Endothelial cell of umbilical vein (primary cell): ENCODE measurements at regions not wholly inside any gene's neighbourhood (a gene's known extent, or its start where the extent isn't known, plus 50 kb on each side); places are given as distances from the start of the nearest gene placed in this dataset.

ENCODE experiments used
- BruUV-seq: library from RNA; stranded (reverse); fragments of 400-500 nt; replicated peaks from 2 replicates; lab custom pipeline; 2021; lab: Mats Ljungman, UMichigan
- CTCF ChIA-PET: fragments of 300-600, 350-600 bp; sonication (Branson Sonifier 250); formaldehyde crosslinking; loops from one replicate; lab custom pipeline; 2021; ENCODE audit warnings: antibody characterized with exemption, inconsistent platforms; lab: Charles Lee
- POLR2A ChIA-PET: fragments of 300-600, 350-600 bp; sonication (Branson Sonifier 250); formaldehyde crosslinking; loops from one replicate; lab custom pipeline; 2021; ENCODE audit warnings: antibody characterized with exemption, inconsistent platforms; lab: Charles Lee
- DNase-seq: peaks from one replicate; pipeline ENCODE4 v3.0.0-alpha.2; 2011; ENCODE audit warnings: low read depth, low spot score
- FAIRE-seq: peaks from 2 replicates; lab custom pipeline; 2011; peaks lifted over from hg19 to GRCh38; lab: Jason Lieb, UNC
- H2AFZ ChIP-seq: 2 replicates; pipeline ENCODE4 v1.6.0; 2012; ENCODE audit warnings: low read depth, low read length, control low read depth, inconsistent platforms
- H3K27ac ChIP-seq: 2 replicates; pipeline ENCODE4 v1.5.1; 2011; ENCODE audit warnings: low read depth, mild to moderate bottlenecking, control low read depth, low read length, moderate library complexity; ENCODE audit not compliant: insufficient read depth
- H3K27me3 ChIP-seq, 2 experiments: 2 replicates each; pipeline versions ENCODE4 v1.6.0 to v1.6.1; 2011; ENCODE audit warnings: low read length in 2 of 2, mixed read lengths in 1 of 2; ENCODE audit not compliant: control insufficient read depth in 2 of 2, insufficient read depth in 2 of 2
- H3K36me3 ChIP-seq, 2 experiments: 2 replicates in 1 of 2; 3 replicates in 1 of 2; pipeline ENCODE4 v1.5.1; 2011; ENCODE audit warnings: low read length in 2 of 2, mild to moderate bottlenecking in 1 of 2, moderate library complexity in 1 of 2; ENCODE audit not compliant: control insufficient read depth in 2 of 2, insufficient read depth in 2 of 2; ENCODE audit errors: extremely low read depth in 1 of 2
- H3K4me1 ChIP-seq: 3 replicates; pipeline ENCODE4 v1.5.1; 2011; ENCODE audit warnings: mild to moderate bottlenecking, low read length; ENCODE audit not compliant: control insufficient read depth, insufficient read depth; ENCODE audit errors: extremely low read depth
- H3K4me2 ChIP-seq: 2 replicates; pipeline ENCODE4 v1.6.1; 2011; ENCODE audit warnings: low read length, control low read depth, mixed read lengths; ENCODE audit not compliant: insufficient read depth
- H3K4me3 ChIP-seq, 3 experiments: fragments of 200-600 bp in 1 of 3; sonication (generic), shearing (Covaris generic) in 1 of 3; replicated peaks in 1 of 3; 2 replicates each; pipeline ENCODE4 v1.5.1; 2011 to 2016; ENCODE audit warnings: control low read depth in 3 of 3, low read length in 3 of 3, mild to moderate bottlenecking in 2 of 3, inconsistent platforms in 1 of 3, low read depth in 1 of 3, moderate library complexity in 1 of 3; ENCODE audit not compliant: insufficient read depth in 1 of 3
- H3K79me2 ChIP-seq: 2 replicates; pipeline ENCODE4 v1.6.0; 2012; ENCODE audit warnings: low read length, inconsistent platforms; ENCODE audit not compliant: control insufficient read depth, insufficient read depth
- H3K9ac ChIP-seq: replicated peaks from 2 replicates; pipeline ENCODE3; 2011; ENCODE audit warnings: low read length, control low read depth; ENCODE audit not compliant: insufficient read depth; ENCODE audit errors: extremely low read depth
- H3K9me1 ChIP-seq: replicated peaks from 3 replicates; pipeline ENCODE4 v1.6.0; 2011; ENCODE audit warnings: mild to moderate bottlenecking, low read length; ENCODE audit not compliant: control insufficient read depth, insufficient read depth; ENCODE audit errors: extremely low read depth
- H3K9me3 ChIP-seq: replicated peaks from 2 replicates; pipeline ENCODE4 v1.5.1; 2012; ENCODE audit warnings: low read length, inconsistent platforms; ENCODE audit not compliant: control insufficient read depth, insufficient read depth
- H4K20me1 ChIP-seq: replicated peaks from 2 replicates; pipeline ENCODE3; 2011; ENCODE audit warnings: mild to moderate bottlenecking, low read length; ENCODE audit not compliant: control insufficient read depth, insufficient read depth; ENCODE audit errors: extremely low read depth
- EZH2 ChIP-seq: IDR thresholded peaks from 2 replicates; pipeline ENCODE4 v1.6.1; 2012; ENCODE audit warnings: borderline replicate concordance, low read depth, mild to moderate bottlenecking, moderate library complexity, low read length, inconsistent platforms; ENCODE audit not compliant: severe bottlenecking
- FOS ChIP-seq: IDR thresholded peaks from 2 replicates; pipeline ENCODE4 v1.6.1; 2011; ENCODE audit warnings: mild to moderate bottlenecking, low read length, moderate library complexity, borderline replicate concordance; ENCODE audit not compliant: insufficient read depth
- GATA2 ChIP-seq: IDR thresholded peaks from 2 replicates; pipeline ENCODE4 v1.7.0; 2011; ENCODE audit warnings: low read depth, mild to moderate bottlenecking, moderate library complexity, mixed read lengths, low read length; ENCODE audit not compliant: insufficient read length, insufficient read depth
- JUN ChIP-seq: IDR thresholded peaks from 2 replicates; pipeline ENCODE4 v1.6.1; 2011; ENCODE audit warnings: borderline replicate concordance, low read depth; ENCODE audit not compliant: insufficient read length, insufficient read depth
- MAX ChIP-seq: IDR thresholded peaks from 2 replicates; pipeline ENCODE4 v1.6.1; 2011; ENCODE audit not compliant: insufficient read depth, insufficient read length
- MYC ChIP-seq: IDR thresholded peaks from one replicate; pipeline ENCODE4 v1.6.1; 2011; ENCODE audit warnings: mild to moderate bottlenecking, low read depth, low read length
- POLR2A ChIP-seq: IDR thresholded peaks from 2 replicates; pipeline ENCODE4 v1.6.1; 2012; ENCODE audit warnings: low read depth, mild to moderate bottlenecking, control low read depth, low read length
- POLR2AphosphoS5 ChIP-seq: IDR thresholded peaks from 2 replicates; pipeline ENCODE4 v1.6.1; 2012; ENCODE audit warnings: low read depth, mild to moderate bottlenecking, control low read depth, low read length, moderate library complexity; ENCODE audit not compliant: insufficient read depth
- dilution Hi-C: fragments of 300-500 bp; cut with MboI; formaldehyde crosslinking; loops from one replicate; pipeline ENCODE4 v1.15.0; 2019; ENCODE audit warnings: low sequenced_read_pairs; ENCODE audit not compliant: extremely low pct_ligation_motif_present
- intact Hi-C: fragments of 100-400 bp; cut with micrococcal nuclease; formaldehyde crosslinking; loops from one replicate; pipeline ENCODE4 v1.10.0; 2022
- TF ChIP-seq, protein P1 (sequence below), 2 donors: IDR thresholded peaks; 1 replicate in 1 of 2; 2 replicates in 1 of 2; pipeline ENCODE4 v1.5.1; 2011; ENCODE audit warnings: low read length in 2 of 2, mild to moderate bottlenecking in 2 of 2, moderate library complexity in 2 of 2, control low read depth in 1 of 2, inconsistent platforms in 1 of 2, low read depth in 1 of 2; ENCODE audit not compliant: insufficient read depth in 1 of 2; ENCODE audit errors: extremely low read depth in 1 of 2

DNA sequence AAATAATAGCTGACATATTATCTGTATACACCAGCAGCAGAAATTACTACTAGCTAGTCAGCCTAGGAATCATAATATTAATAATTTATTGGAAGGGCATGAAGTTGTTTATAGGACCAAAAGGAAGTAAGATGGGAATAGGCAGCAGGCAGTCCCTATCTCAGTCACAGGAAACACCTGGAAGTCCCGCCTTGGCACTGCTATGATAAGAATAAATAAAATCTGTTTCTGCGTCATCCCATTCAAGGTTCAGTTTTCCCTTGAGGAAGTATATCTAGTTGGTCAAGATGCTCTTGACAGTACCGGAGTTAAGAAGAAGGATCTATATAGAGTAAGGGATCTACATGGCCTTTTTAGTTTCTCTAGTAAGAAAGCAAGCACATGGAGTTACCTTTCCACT, 830.8 kb downstream of the DIAPH3 start:
- H3K9me1 ChIP-seq: no peaks in the 10 kb centered on the region
- ChIA-PET CTCF (interaction anchor here (0.9 to 4.4 kb wide), 5 partner anchors 10 to 59 kb away, joined by 3 to 16 read pairs (median 5); no protein-coding TSS in a partner anchor), POLR2A (no interaction called here)
- H3K4me3 ChIP-seq: no peak overlapping the region
- H3K79me2 ChIP-seq: no peaks in the 10 kb centered on the region
- no peaks in the 10 kb centered on the region for H3K27me3 ChIP-seq
- no peaks in the 10 kb centered on the region for H4K20me1 ChIP-seq
- no peaks in the 10 kb centered on the region for H3K36me3 ChIP-seq
- H3K9me3 ChIP-seq: no peaks in the 10 kb centered on the region
- dilution Hi-C loops: no loop called here
- intact Hi-C loops: loop anchor here (1.0 kb wide), 1 partner anchor 14 kb away; no protein-coding TSS in a partner anchor
- DNase-seq (peak; percentile 84), FAIRE-seq (peak; percentile 37)
- no peak overlapping the region for H3K9ac ChIP-seq
- no TSS peak for BruUV-seq
- peaks cover 16% of the 10 kb centered on the region for H3K4me1 ChIP-seq
- no peak for TF ChIP-seq MYC
- TF ChIP-seq, protein P1, sequence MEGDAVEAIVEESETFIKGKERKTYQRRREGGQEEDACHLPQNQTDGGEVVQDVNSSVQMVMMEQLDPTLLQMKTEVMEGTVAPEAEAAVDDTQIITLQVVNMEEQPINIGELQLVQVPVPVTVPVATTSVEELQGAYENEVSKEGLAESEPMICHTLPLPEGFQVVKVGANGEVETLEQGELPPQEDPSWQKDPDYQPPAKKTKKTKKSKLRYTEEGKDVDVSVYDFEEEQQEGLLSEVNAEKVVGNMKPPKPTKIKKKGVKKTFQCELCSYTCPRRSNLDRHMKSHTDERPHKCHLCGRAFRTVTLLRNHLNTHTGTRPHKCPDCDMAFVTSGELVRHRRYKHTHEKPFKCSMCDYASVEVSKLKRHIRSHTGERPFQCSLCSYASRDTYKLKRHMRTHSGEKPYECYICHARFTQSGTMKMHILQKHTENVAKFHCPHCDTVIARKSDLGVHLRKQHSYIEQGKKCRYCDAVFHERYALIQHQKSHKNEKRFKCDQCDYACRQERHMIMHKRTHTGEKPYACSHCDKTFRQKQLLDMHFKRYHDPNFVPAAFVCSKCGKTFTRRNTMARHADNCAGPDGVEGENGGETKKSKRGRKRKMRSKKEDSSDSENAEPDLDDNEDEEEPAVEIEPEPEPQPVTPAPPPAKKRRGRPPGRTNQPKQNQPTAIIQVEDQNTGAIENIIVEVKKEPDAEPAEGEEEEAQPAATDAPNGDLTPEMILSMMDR (IDR thresholded peaks at IDR 0.05; ENCODE audit: extremely low read depth in 1 of 2, insufficient read depth in 1 of 2, low read depth in 1 of 2, low read length in 2 of 2): no peak
- peak; percentile 36 for TF ChIP-seq POLR2AphosphoS5
- no peak for TF ChIP-seq POLR2A
- TF ChIP-seq MAX: no peak
- TF ChIP-seq EZH2: no peak
- peak; percentile 80 for TF ChIP-seq GATA2
- TF ChIP-seq FOS: peak; percentile 13
- TF ChIP-seq JUN: no peak
- no peak overlapping the region for H3K27ac ChIP-seq
- peak overlapping the region; percentile 11 for H2AFZ ChIP-seq
- no peak overlapping the region for H3K4me2 ChIP-seq
